Memory B cell (primary cell): ENCODE measurements at regions not wholly inside any gene's neighbourhood (a gene's known extent, or its start where the extent isn't known, plus 50 kb on each side); places are given as distances from the start of the nearest gene placed in this dataset.
A peak's percentile ranks its signal among the peaks of the same experiment; 100 is the strongest.

Experiments used
- ATAC-seq: fragments of 150-1000 bp; cut with Tn5 transposase; 2 replicates; pipeline ENCODE4 v1.10.0; 2021; ENCODE audit warnings: low read depth, mild to moderate bottlenecking, moderate library complexity
- DNase-seq, 2 donors: peaks; one replicate each; pipeline ENCODE4 v3.0.0; 2022; ENCODE audit warnings: low spot score in 2 of 2
- H3K27ac Mint-ChIP-seq: one replicate; pipeline ENCODE4 v1.8.0; 2022; ENCODE audit warnings: mild to moderate bottlenecking, moderate library complexity, mixed read lengths
- H3K27me3 Mint-ChIP-seq: one replicate; pipeline ENCODE4 v1.8.0; 2022; ENCODE audit warnings: mixed read lengths
- H3K36me3 Mint-ChIP-seq: one replicate; pipeline ENCODE4 v1.8.0; 2022; ENCODE audit warnings: mild to moderate bottlenecking, mixed read lengths
- H3K4me1 Mint-ChIP-seq: one replicate; pipeline ENCODE4 v1.8.0; 2022; ENCODE audit warnings: mixed read lengths
- H3K4me3 Mint-ChIP-seq: one replicate; pipeline ENCODE4 v1.8.0; 2022; ENCODE audit warnings: mild to moderate bottlenecking, moderate library complexity, mixed read lengths
- H3K9me3 Mint-ChIP-seq: one replicate; pipeline ENCODE4 v1.8.0; 2022; ENCODE audit warnings: mixed read lengths

DNA sequence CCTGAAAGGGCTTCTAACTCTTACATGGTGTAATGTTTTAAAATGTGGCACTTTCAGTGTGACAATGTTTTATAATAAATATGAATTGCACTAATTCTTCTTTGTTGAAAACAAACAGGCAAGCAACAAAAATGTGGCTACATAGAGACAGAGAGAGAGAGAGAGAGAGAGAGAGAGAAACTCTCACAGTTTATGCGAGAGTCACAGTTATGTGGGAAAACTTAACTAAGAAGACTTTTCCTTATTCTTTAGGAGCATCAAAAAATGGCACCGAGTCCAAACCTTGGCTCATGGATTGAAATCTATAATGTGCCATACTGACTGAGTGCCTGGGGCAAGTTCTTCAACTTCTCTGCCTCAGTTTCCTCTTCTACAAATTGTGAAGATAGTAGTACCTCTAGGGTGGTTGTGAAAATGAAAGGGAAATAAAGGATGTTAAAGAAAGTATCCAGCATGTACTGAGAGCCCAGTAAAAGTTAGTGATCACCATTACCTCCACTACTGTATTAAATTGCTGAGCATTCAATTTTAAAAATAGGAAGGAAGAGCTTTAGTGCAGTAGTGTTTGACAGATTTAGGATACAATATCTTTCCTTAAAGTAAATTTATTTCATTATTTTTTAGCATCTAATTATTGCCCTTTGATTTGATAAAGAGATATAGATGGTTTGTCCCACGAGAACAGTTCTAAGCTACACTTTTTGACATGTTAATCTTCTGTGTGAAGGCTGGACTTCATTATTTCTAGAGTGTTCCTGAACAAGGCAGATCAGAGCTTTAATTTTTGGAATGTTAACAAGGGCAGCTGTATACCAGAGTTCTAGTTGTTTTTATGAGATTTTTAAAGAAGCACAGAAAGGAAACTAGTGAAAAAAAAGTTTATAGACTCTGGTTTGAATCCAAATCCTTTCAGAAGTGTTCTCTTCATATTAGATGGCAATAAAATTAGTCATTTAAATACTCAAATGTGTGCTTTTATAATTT is 187.5 kb upstream of the ANK2 start:
- H3K9me3 Mint-ChIP-seq: no peaks in the 10 kb centered on the region
- H3K27ac Mint-ChIP-seq: no peak overlapping the region
- ATAC-seq (no peak), DNase-seq (no peak)
- H3K4me3 Mint-ChIP-seq: no peak overlapping the region
- H3K27me3 Mint-ChIP-seq: peaks cover 2% of the 10 kb centered on the region
- H3K36me3 Mint-ChIP-seq: no peaks in the 10 kb centered on the region
- peaks cover 2% of the 10 kb centered on the region for H3K4me1 Mint-ChIP-seq

DNA sequence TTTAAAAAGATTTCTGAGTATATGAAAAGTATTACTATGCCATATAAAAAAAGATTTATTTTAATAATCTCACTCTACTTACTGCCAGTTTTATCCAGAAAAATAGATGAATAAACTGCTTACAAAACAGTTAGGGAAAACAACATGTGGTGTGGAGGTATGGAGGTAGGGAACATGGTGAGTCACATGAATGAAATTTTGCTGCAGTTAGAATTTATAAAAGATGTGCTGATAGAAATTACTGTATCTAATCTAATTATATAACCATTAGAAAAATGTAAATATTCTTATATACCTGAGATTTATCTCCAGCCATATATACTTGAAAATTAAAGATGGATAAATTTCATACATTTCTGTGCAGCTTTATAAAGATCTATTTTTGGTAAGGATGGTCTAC is 184.0 kb upstream of the ANK2 start:
- H3K27me3 Mint-ChIP-seq: peaks cover 2% of the 10 kb centered on the region
- DNase-seq (no peak), ATAC-seq (no peak)
- no peaks in the 10 kb centered on the region for H3K9me3 Mint-ChIP-seq
- no peaks in the 10 kb centered on the region for H3K36me3 Mint-ChIP-seq
- H3K4me1 Mint-ChIP-seq: no peaks in the 10 kb centered on the region
- no peak overlapping the region for H3K27ac Mint-ChIP-seq
- H3K4me3 Mint-ChIP-seq: no peak overlapping the region

DNA sequence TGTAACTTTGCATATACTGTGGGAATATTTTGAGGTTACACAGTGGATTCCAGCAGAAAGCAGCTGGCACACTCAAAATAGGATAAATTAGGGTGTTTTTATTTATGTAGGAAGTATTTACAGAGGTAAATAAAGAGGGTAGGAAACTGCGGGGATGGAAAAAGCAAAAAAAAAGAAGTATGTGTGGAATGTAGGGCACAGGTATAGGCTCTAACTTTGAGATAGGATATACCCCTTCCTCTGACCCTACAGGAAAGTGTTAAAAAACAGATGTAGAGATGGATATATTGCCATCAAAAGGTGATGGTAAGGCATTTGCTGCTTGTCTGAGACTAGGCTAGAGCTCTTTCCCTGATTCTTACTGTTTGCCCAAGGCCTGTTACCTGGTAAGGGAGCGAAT is 173.1 kb upstream of the ANK2 start:
- ATAC-seq: no peak
- no peak for DNase-seq
- no peaks in the 10 kb centered on the region for H3K4me1 Mint-ChIP-seq
- peaks cover 1% of the 10 kb centered on the region for H3K27me3 Mint-ChIP-seq
- no peak overlapping the region for H3K4me3 Mint-ChIP-seq
- H3K9me3 Mint-ChIP-seq: no peaks in the 10 kb centered on the region
- no peak overlapping the region for H3K27ac Mint-ChIP-seq
- H3K36me3 Mint-ChIP-seq: no peaks in the 10 kb centered on the region

DNA sequence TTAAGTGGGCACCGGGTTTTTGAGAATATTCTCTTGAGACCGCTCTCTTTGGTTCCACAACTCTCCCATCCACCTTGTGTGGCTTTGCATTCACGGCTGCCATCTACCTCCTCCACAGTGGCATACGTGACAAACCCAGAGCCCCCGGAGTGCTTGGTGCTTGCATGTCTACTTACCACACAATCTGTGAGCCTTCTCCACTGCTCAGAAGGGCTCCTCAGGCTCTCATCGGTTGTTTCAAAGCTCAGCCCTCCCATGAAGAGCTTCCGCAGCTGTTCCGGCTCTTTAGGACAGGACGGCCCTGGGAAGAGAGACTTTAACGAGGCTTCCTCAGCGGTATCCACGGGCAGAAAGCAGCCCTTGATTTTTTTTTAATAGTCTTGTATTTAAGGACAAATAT is 167.6 kb upstream of the ANK2 start:
- no peaks in the 10 kb centered on the region for H3K36me3 Mint-ChIP-seq
- no peak overlapping the region for H3K4me3 Mint-ChIP-seq
- H3K9me3 Mint-ChIP-seq: no peaks in the 10 kb centered on the region
- DNase-seq (no peak), ATAC-seq (no peak)
- H3K27ac Mint-ChIP-seq: no peak overlapping the region
- H3K27me3 Mint-ChIP-seq: peaks cover 1% of the 10 kb centered on the region
- no peaks in the 10 kb centered on the region for H3K4me1 Mint-ChIP-seq

DNA sequence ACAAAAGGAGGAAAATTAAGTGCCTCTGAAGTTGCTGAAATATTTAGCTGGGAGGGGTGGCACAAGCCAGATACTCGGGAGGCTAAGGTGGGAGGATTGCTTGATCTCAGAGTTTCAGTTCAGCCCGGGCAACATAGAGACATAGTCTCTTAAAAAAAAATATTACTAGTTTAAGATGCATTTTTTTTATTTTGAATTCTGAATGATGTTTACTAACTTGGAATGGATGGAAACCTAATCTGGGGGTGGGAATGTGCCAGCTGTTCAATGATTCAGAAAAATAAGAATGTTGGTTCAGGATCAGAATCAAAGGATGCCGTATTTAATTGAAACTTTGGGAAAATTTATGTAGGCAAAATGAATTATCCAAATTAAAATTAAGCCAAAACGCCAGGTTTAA is 167.2 kb upstream of the ANK2 start:
- ATAC-seq: no peak
- no peak overlapping the region for H3K4me3 Mint-ChIP-seq
- H3K36me3 Mint-ChIP-seq: no peaks in the 10 kb centered on the region
- no peaks in the 10 kb centered on the region for H3K4me1 Mint-ChIP-seq
- no peaks in the 10 kb centered on the region for H3K27me3 Mint-ChIP-seq
- no peaks in the 10 kb centered on the region for H3K9me3 Mint-ChIP-seq
- DNase-seq: no peak
- no peak overlapping the region for H3K27ac Mint-ChIP-seq

DNA sequence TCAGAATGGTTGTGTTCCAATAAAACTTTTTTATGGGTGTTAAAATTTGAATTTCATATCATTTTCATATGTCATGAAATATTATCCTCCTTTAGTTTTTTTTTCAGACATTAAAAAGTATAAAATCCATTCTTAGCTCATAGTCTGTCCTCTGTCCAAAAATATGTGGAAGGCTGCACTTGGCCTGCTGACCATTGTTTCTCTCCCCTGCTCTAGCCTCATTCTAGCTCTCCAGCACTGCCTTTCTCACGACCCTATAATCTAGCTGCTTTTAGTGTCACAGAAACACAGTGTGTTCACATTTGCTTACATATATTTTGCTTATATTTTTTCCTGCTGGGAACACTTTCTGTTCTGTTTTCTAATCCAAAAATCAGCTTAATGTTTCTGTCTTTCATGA is 165.0 kb upstream of the ANK2 start:
- Mint-ChIP-seq H3K4me3 (no peak overlapping the region), H3K27ac (no peak overlapping the region), H3K9me3 (no peaks in the 10 kb centered on the region), H3K4me1 (peaks cover 2% of the 10 kb centered on the region), H3K27me3 (no peaks in the 10 kb centered on the region), H3K36me3 (no peaks in the 10 kb centered on the region)
- ATAC-seq (no peak), DNase-seq (no peak)

DNA sequence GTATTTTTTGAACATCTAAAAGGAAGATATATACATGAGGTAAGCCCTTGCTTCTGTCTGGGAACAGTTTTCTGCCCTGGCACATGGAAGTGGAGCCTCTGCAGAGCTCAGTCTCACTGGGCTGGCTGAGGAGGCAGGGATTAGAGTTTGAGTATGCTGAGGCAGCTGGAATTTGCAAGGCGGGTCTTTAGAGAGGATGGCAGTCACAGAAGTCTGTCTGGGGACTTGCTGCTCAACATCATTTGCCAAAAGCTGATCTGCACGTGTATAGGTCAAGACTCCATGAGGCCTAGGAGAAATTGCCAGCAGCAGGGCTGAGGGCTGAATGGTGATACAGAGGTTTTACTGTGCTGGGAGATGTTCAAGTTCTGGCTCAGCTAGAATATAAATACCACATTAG is 163.6 kb upstream of the ANK2 start:
- ATAC-seq (no peak), DNase-seq (no peak)
- H3K27me3 Mint-ChIP-seq: no peaks in the 10 kb centered on the region
- peaks cover 2% of the 10 kb centered on the region for H3K4me1 Mint-ChIP-seq
- no peaks in the 10 kb centered on the region for H3K9me3 Mint-ChIP-seq
- no peaks in the 10 kb centered on the region for H3K36me3 Mint-ChIP-seq
- H3K4me3 Mint-ChIP-seq: no peak overlapping the region
- no peak overlapping the region for H3K27ac Mint-ChIP-seq

DNA sequence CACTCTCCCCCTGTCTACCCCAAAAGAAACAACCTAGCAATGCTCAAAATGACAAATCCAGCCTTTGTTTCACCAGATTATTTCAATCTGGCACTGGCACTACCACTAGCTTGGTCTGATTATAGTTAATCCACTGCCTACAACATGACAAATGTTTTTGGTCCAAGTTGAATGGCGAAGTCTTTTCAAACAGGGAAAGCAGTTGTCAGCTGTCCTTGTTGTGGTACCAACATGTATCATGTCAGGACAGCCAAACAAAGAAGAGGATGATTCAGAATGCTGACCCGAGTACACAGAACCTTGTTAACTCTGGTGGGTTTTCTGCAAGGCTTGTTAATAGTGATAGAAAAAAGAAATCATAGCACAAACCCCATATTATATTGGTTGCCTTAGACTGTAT is 160.8 kb upstream of the ANK2 start:
- Mint-ChIP-seq H3K4me1 (peaks cover 2% of the 10 kb centered on the region), H3K36me3 (no peaks in the 10 kb centered on the region), H3K4me3 (no peak overlapping the region), H3K9me3 (no peaks in the 10 kb centered on the region), H3K27me3 (no peaks in the 10 kb centered on the region), H3K27ac (no peak overlapping the region)
- ATAC-seq (no peak), DNase-seq (no peak)

DNA sequence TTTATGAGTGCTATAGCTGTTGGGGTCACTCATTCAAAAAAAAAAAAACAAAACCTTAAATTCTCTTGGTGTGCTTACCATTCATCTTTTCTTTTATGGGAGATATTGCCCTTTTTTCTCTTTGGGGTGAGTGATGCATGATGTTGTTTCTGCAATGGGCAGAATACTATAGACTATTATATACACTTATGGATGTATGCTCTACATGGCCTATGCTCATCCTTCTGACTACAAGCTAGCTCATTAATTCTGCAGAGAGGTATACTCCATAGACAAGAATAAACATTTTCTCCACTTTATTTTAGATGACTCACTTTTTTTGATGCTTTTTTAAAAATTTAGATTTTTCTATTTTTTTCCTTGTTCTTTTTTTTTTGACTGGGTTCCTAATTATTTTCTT is 160.3 kb upstream of the ANK2 start:
- H3K4me3 Mint-ChIP-seq: no peak overlapping the region
- no peaks in the 10 kb centered on the region for H3K27me3 Mint-ChIP-seq
- no peak for ATAC-seq
- no peak for DNase-seq
- H3K27ac Mint-ChIP-seq: no peak overlapping the region
- no peaks in the 10 kb centered on the region for H3K9me3 Mint-ChIP-seq
- no peaks in the 10 kb centered on the region for H3K36me3 Mint-ChIP-seq
- peaks cover 2% of the 10 kb centered on the region for H3K4me1 Mint-ChIP-seq

DNA sequence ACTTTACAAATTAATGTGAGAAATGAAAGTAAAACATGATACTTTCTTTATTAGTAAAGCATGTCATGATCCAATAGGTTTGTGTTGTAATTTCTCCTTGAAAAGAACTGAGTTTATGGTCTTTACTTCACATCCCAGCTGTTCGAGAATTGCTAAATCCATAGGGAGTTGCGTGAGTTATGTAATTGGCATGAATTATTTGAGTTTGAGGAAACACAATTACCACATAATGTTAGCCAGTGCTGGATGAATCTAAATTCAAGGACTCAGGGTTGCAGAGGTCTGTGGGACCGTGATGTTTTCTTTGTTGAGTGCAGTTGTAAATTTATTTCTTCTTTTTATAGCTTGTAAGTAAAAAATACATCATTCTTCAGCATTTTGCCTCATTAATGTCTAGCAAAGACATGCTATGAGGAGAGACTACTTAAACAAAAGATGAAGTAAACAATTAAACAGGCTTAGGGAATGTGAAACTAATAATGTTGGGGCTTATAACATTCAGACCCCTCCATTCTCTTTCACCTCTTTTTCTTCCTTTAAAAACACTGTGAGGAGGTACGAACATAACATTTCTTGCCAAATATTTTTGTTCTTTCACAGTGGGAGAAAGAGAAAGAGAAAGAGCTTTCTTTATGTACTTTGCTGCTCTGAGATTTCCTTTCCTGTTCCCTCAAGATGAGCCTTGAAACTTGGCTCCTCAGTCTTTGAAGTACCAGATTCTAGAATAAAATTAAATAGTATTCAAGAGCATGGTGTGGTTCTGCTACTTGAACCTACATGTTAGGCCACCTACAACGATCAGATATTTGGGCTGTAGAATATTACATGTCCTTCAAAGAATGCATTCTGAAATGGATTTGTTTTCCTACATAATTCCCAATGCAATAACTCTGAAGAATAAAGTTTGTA is 159.6 kb upstream of the ANK2 start:
- ATAC-seq (no peak), DNase-seq (no peak)
- H3K27ac Mint-ChIP-seq: no peak overlapping the region
- H3K27me3 Mint-ChIP-seq: no peaks in the 10 kb centered on the region
- H3K4me3 Mint-ChIP-seq: peak overlapping the region; percentile 39
- no peaks in the 10 kb centered on the region for H3K9me3 Mint-ChIP-seq
- H3K36me3 Mint-ChIP-seq: no peaks in the 10 kb centered on the region
- peaks cover 2% of the 10 kb centered on the region for H3K4me1 Mint-ChIP-seq

DNA sequence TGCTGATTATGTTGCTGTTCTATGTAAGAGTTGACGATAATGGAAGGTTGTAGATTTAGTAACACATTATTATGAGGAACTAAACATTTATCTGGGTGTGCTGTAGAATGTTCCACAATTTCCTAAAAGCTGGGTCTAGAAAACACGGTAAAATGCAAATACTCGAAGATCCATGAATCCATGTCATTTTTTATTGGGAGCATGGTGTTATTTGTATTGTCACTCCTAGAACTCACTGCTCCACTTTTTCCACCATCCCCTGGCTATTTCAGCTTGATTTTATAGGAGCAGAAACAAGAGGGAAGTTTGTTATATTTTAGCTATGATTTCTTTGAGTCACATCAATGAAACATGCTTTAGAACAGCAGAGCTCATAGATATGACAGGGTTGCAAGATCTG is 155.0 kb upstream of the ANK2 start:
- no peaks in the 10 kb centered on the region for H3K27me3 Mint-ChIP-seq
- H3K4me1 Mint-ChIP-seq: peaks cover 3% of the 10 kb centered on the region
- H3K27ac Mint-ChIP-seq: no peak overlapping the region
- no peak overlapping the region for H3K4me3 Mint-ChIP-seq
- H3K9me3 Mint-ChIP-seq: no peaks in the 10 kb centered on the region
- DNase-seq: no peak
- no peak for ATAC-seq
- no peaks in the 10 kb centered on the region for H3K36me3 Mint-ChIP-seq

DNA sequence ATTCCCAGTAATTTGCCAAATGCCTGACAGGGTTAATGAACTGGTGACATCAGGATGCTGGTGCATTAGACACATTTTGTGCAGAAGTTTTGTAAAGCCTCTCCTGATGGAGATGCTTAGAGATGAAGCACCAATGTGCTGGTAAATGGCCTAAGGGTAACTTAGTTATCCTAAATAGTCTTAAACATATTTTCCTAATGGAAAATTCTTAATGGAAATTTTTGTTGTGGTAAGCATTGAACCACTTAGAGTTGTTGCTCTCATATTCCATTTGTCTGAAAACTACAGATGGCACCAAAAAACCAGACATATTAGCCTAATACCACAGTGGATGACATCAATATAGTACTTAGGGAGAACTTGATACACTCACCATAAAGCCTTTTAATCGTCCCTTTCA is 154.5 kb upstream of the ANK2 start:
- Mint-ChIP-seq H3K27me3 (no peaks in the 10 kb centered on the region), H3K27ac (no peak overlapping the region), H3K36me3 (no peaks in the 10 kb centered on the region)

DNA sequence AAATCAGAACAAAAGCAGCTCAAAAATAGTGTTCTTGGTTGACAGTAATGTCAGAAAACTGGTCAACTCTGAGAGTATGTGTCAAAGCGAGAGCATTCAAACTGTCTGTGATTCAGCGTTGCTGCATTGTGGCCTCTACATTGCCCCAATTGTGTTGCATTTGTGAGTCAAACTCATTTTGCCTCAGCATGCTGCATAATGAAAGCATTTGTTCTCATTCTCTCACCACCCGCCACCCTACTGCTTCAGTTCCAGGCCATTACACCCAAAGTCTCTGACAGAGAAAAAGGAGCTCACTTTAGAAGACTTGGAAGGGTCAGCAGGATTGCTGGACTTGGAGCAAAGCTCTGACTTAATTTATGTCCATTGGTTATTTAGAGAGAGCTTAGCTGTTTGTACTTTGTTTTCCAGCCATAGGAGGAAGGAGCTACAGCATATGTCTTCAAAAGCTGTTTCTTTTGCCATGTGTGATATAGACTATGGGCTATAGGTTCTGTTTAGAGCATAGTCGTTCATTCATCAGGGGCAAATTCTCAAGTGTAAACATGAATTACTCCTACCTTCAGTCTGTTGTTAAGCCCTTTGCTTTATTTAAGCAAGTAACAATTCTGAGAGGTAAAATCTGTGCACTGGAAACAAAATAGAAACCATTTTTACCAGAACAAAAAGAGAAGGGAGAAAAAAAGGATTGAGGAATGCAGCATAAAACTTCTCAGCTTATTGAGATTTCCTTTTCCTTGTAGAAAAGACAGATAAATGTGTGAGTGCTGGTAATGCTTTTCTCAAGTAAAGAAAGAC is 153.4 kb upstream of the ANK2 start:
- H3K9me3 Mint-ChIP-seq: no peaks in the 10 kb centered on the region
- peaks cover 2% of the 10 kb centered on the region for H3K27me3 Mint-ChIP-seq
- DNase-seq (no peak), ATAC-seq (no peak)
- H3K4me3 Mint-ChIP-seq: no peak overlapping the region
- H3K4me1 Mint-ChIP-seq: peaks cover 3% of the 10 kb centered on the region
- H3K36me3 Mint-ChIP-seq: no peaks in the 10 kb centered on the region
- no peak overlapping the region for H3K27ac Mint-ChIP-seq

More for the DNA sequence above, 154.5 kb upstream of the ANK2 start:
- peaks cover 3% of the 10 kb centered on the region for H3K4me1 Mint-ChIP-seq
- DNase-seq (no peak), ATAC-seq (no peak)
- no peak overlapping the region for H3K4me3 Mint-ChIP-seq
- H3K9me3 Mint-ChIP-seq: no peaks in the 10 kb centered on the region
